K562 (cell line): ENCODE measurements at regions not wholly inside any gene's neighbourhood (a gene's known extent, or its start where the extent isn't known, plus 50 kb on each side); places are given as distances from the start of the nearest gene placed in this dataset.

Experiments used
- ATAC-seq: fragments of 200-7000 bp; cut with Tn5 transposase; 3 replicates; pipeline ENCODE4 v1.9.1; 2020; ENCODE audit warnings: moderate library complexity
- BruUV-seq: library from RNA; stranded (reverse); fragments of 400-500 nt; replicated peaks from 2 replicates; lab custom pipeline; 2021; lab: Mats Ljungman, UMichigan
- CTCF ChIA-PET: fragments of 300-600 bp; formaldehyde crosslinking; extraction: SDS; loops from one replicate; lab custom pipeline; 2021; ENCODE audit warnings: low intra/inter-chr PET ratio; lab: Yijun Ruan, JAX
- POLR2A ChIA-PET: fragments of 300-600, 350-650 bp; sonication (Branson Sonifier 250); formaldehyde crosslinking; extraction: SDS; loops from one replicate; lab custom pipeline; 2021; ENCODE audit warnings: antibody characterized with exemption, inconsistent platforms; lab: Yijun Ruan, JAX
- DNase-seq, 4 experiments: peaks; one replicate each; pipeline versions ENCODE4 v3.0.0 to v3.0.0-alpha.2; 2011 to 2018; ENCODE audit warnings: low spot score in 3 of 4, mixed read lengths in 3 of 4; ENCODE audit errors: extremely low read depth in 1 of 4
- FAIRE-seq: peaks from 2 replicates; lab custom pipeline; 2011; peaks lifted over from hg19 to GRCh38; lab: Jason Lieb, UNC
- H2AFZ ChIP-seq: 2 replicates; pipeline ENCODE4 v1.6.0; 2011; ENCODE audit warnings: low read depth, low read length, control low read depth, inconsistent platforms
- H3K27ac ChIP-seq: fragments of 200-600 bp; 3 replicates; pipeline ENCODE4 v1.8.0; 2011; ENCODE audit warnings: low read depth, mild to moderate bottlenecking, control low read depth, inconsistent platforms, low read length, moderate library complexity, mixed read lengths; ENCODE audit errors: extremely low read depth
- H3K27me3 ChIP-seq, 2 experiments: fragments of 300-600 bp in 1 of 2; 2 replicates in 1 of 2; 3 replicates in 1 of 2; pipeline versions ENCODE4 v1.6.0 to v1.8.0; 2011; ENCODE audit warnings: inconsistent platforms in 2 of 2, low read length in 2 of 2, mild to moderate bottlenecking in 1 of 2, mixed read lengths in 1 of 2, moderate library complexity in 1 of 2; ENCODE audit not compliant: control insufficient read depth in 2 of 2, insufficient read depth in 2 of 2
- H3K36me3 ChIP-seq: fragments of 300-600 bp; 3 replicates; pipeline ENCODE4 v1.8.0; 2011; ENCODE audit warnings: mild to moderate bottlenecking, low read length, inconsistent platforms; ENCODE audit not compliant: control insufficient read depth, insufficient read depth
- H3K4me1 ChIP-seq, 2 experiments: fragments of 200-600 bp in 1 of 2; replicated peaks in 1 of 2; 2 replicates in 1 of 2; 3 replicates in 1 of 2; pipeline versions ENCODE4 v1.5.1 to v1.8.0; 2011; ENCODE audit warnings: inconsistent platforms in 2 of 2, low read length in 2 of 2, mild to moderate bottlenecking in 1 of 2, mixed read lengths in 1 of 2, moderate library complexity in 1 of 2; ENCODE audit not compliant: control insufficient read depth in 2 of 2, insufficient read depth in 2 of 2
- H3K4me2 ChIP-seq: 2 replicates; pipeline ENCODE4 v1.6.1; 2011; ENCODE audit warnings: low read length, control low read depth, inconsistent platforms, mixed read lengths; ENCODE audit not compliant: insufficient read depth
- H3K4me3 ChIP-seq: fragments of 200-600 bp; sonication (generic), shearing (Covaris generic); 2 replicates; pipeline ENCODE4 v1.5.1; 2016; ENCODE audit warnings: control low read depth, inconsistent platforms
- H3K79me2 ChIP-seq: fragments of 200-600 bp; 3 replicates; pipeline ENCODE4 v1.8.0; 2011; ENCODE audit warnings: low read length, inconsistent platforms; ENCODE audit not compliant: control insufficient read depth, insufficient read depth
- H3K9ac ChIP-seq, 2 experiments: 2 replicates each; pipeline versions ENCODE4 v1.6.0 to v1.6.1; 2011; ENCODE audit warnings: low read depth in 2 of 2, low read length in 2 of 2, control low read depth in 1 of 2, inconsistent platforms in 1 of 2, mild to moderate bottlenecking in 1 of 2, mixed read lengths in 1 of 2; ENCODE audit not compliant: insufficient read depth in 1 of 2
- H3K9me1 ChIP-seq: one replicate; pipeline ENCODE4 v1.6.0; 2011; ENCODE audit warnings: inconsistent platforms, mild to moderate bottlenecking, low read length, moderate library complexity; ENCODE audit not compliant: control insufficient read depth, insufficient read depth
- H3K9me3 ChIP-seq: replicated peaks from 2 replicates; pipeline ENCODE4 v1.5.1; 2011; ENCODE audit warnings: low read depth, low read length, inconsistent platforms; ENCODE audit not compliant: control insufficient read depth, insufficient read depth
- H4K20me1 ChIP-seq: replicated peaks from 2 replicates; pipeline ENCODE4 v1.6.1; 2011; ENCODE audit warnings: low read length, inconsistent platforms, mixed read lengths; ENCODE audit not compliant: control insufficient read depth, insufficient read depth
- ATF3 ChIP-seq, 2 experiments: fragments of 450-650 bp in 1 of 2; sonication (generic) in 1 of 2; formaldehyde crosslinking in 1 of 2; IDR thresholded peaks in 1 of 2; conservative IDR thresholded peaks in 1 of 2; 2 replicates each; pipeline versions ENCODE4 v1.6.1 to v1.8.1; 2016 to 2023; ENCODE audit warnings: mild to moderate bottlenecking in 2 of 2, moderate library complexity in 2 of 2, inconsistent platforms in 1 of 2, missing genetic modification reagents in 1 of 2
- DMBX1 ChIP-seq: fragments of 250-450 bp; sonication (Bioruptor Pico); IDR thresholded peaks from 2 replicates; pipeline ENCODE4 v1.8.0; 2022; ENCODE audit warnings: inconsistent platforms, mild to moderate bottlenecking, moderate library complexity, borderline replicate concordance
- ELK1 ChIP-seq: sonication (generic); formaldehyde crosslinking; IDR thresholded peaks from 2 replicates; pipeline ENCODE4 v1.8.1; 2022; ENCODE audit warnings: missing genetic modification reagents
- EP300 ChIP-seq: IDR thresholded peaks from 2 replicates; pipeline ENCODE4 v1.6.1; 2012; ENCODE audit warnings: low read length, improper control_type of control experiment
- HDAC3 ChIP-seq: fragments of 450-650 bp; IDR thresholded peaks from 2 replicates; pipeline ENCODE4 v1.6.1; 2018; ENCODE audit warnings: borderline replicate concordance, mild to moderate bottlenecking, moderate library complexity; ENCODE audit not compliant: partially characterized antibody
- HMG20B ChIP-seq: fragments of 250-450 bp; sonication (Bioruptor Pico); IDR thresholded peaks from 2 replicates; pipeline ENCODE4 v1.5.0; 2021; ENCODE audit warnings: mild to moderate bottlenecking
- SMAD2 ChIP-seq: fragments of 150-350 bp; IDR thresholded peaks from 2 replicates; pipeline ENCODE4 v1.6.1; 2014; ENCODE audit warnings: low read depth, mild to moderate bottlenecking, low read length
- ZNF655 ChIP-seq: fragments of 250-450 bp; sonication (Bioruptor Pico); IDR thresholded peaks from 2 replicates; pipeline ENCODE4 v1.5.0; 2021
- ZNF77 ChIP-seq: fragments of 250-450 bp; sonication (Bioruptor Pico); IDR thresholded peaks from 2 replicates; pipeline ENCODE4 v1.5.0; 2020
- ZNF780A ChIP-seq: fragments of 250-450 bp; sonication (Bioruptor Pico); IDR thresholded peaks from 2 replicates; pipeline ENCODE4 v1.5.0; 2021; ENCODE audit warnings: mild to moderate bottlenecking
- WGBS: fragments of 100-300 bp; shearing (Covaris generic); methylation state at CpG from one replicate; pipeline ENCODE4 v1.1.6; 2016; ENCODE audit warnings: low coverage, mixed read lengths; ENCODE audit not compliant: insufficient coverage; ENCODE audit errors: missing lambda C conversion rate; 5-methylcytosine and 5-hydroxymethylcytosine counted together
- in situ Hi-C: fragments of 300-500 bp; cut with MboI; formaldehyde crosslinking; loops from 4 replicates; pipeline ENCODE4 v1.15.0; 2018; ENCODE audit warnings: inconsistent platforms, mixed read lengths
- intact Hi-C: fragments of 100-400 bp; cut with micrococcal nuclease; formaldehyde crosslinking; loops from 2 replicates; pipeline ENCODE4 v1.14.2; 2022

GRCh38 chr10:81367132-81367531, 507.9 kb upstream of the NRG3 start:
- no peak for TF ChIP-seq SMAD2
- no peak for TF ChIP-seq ZNF77 (CRISPR knock-in tag)
- no peak for TF ChIP-seq ZNF655 (CRISPR knock-in tag)
- no peak for TF ChIP-seq EP300
- no peak for TF ChIP-seq DMBX1
- TF ChIP-seq ELK1 (CRISPR knock-in tag) = no peak
- TF ChIP-seq ATF3 (IDR thresholded peaks at IDR 0.05) = no peak
- TF ChIP-seq ATF3 (CRISPR knock-in tag; conservative IDR thresholded peaks at IDR 0.05) = no peak
- no peak for TF ChIP-seq HMG20B (CRISPR knock-in tag)
- no peak for TF ChIP-seq ZNF780A (CRISPR knock-in tag)
- TF ChIP-seq HDAC3 = no peak
- no peaks in the 10 kb centered on the region for H3K9me1 ChIP-seq
- no peaks in the 10 kb centered on the region for H3K9me3 ChIP-seq
- DNase-seq (no peak), ATAC-seq (no peak), FAIRE-seq (no peak)
- in situ Hi-C loops (no loop called here), intact Hi-C loops (no loop called here)
- no peak overlapping the region for H3K4me3 ChIP-seq
- H2AFZ ChIP-seq = no peak overlapping the region
- no peaks in the 10 kb centered on the region for H3K79me2 ChIP-seq
- H3K36me3 ChIP-seq = no peaks in the 10 kb centered on the region
- no TSS peak for BruUV-seq
- H4K20me1 ChIP-seq = no peaks in the 10 kb centered on the region
- ChIA-PET CTCF (no interaction called here), POLR2A (no interaction called here)
- no peak overlapping the region for H3K27ac ChIP-seq
- no peaks in the 10 kb centered on the region for H3K4me1 ChIP-seq
- no peaks in the 10 kb centered on the region for H3K27me3 ChIP-seq
- 0% methylated on average over 2 of the region's 2 CpGs for WGBS
- no peak overlapping the region for H3K4me2 ChIP-seq
- H3K9ac ChIP-seq = no peak overlapping the region
